HG02870 (cell line): ENCODE measurements at regions not wholly inside any gene's neighbourhood (a gene's known extent, or its start where the extent isn't known, plus 50 kb on each side); places are given as distances from the start of the nearest gene placed in this dataset.

Experiments used
- ATAC-seq: cut with Tn5 transposase; IDR thresholded peaks from one replicate; pipeline ENCODE4 v1.9.1; 2021; ENCODE audit warnings: mild to moderate bottlenecking, moderate library complexity; ENCODE audit not compliant: unreplicated experiment

DNA sequence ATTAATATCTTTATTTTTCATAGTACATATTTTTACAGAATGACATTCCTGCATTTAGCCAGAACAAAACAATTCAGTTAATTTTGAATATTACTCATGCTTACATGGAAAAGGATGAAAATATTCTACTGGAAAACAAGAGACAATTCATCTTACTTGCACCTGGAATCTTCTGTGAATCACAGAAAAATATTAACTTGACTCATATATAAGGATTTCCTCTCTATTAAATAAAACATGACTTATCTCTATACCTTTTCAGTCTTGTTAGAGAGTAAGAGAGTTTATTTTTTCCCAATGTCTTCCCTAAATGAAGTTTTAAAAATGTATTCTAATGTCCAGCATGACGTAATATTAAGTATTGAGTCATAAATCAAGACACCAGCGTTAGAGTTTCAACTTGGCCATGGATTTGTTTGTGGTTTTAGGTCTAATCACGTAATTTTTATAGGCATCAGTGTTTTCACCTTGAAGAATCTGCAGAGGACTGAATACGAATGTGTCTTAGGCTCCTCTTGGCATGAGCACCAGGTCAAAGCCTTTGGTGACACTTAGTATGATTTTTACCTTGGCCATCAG lies 445.1 kb upstream of the JAG1 start:
- ATAC-seq: no peak

DNA sequence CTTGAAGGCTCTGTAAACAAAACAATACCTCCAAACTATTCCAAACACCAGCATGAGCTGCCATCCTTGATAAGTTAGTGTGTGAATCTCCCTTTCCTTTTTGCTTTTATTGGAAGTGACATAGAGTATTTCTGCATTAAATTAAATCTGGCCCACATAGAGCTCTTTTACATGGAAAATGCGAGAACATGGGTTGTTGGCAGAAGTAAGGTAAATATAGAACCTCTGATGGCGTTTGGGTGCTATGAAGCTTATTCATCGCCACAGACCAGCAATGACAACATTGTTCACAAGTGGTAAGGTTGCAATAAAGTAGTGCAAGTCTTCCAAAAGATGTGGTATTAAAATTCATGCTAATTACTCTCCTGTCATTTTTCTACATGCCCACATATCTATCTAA lies 445.8 kb upstream of the JAG1 start:
- ATAC-seq: no peak

DNA sequence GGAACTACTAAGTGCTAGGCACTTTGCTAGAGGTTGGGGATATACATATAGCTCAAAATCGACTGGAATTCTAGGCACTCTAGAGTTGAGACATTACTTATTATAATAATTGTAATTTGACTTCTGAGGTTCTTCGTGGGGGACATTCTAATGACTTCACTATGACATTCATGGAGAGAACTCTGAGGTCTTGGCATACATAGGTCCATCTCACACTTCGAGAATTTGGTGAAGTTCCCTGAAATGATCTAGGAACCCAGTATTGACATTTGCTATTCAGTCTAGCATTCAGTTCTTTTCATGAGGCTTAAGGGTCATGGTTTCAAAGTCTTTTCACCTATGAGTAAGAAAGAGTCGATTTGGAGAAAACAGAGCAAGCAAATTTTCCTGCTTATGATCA lies 446.6 kb upstream of the JAG1 start:
- ATAC-seq: no peak

DNA sequence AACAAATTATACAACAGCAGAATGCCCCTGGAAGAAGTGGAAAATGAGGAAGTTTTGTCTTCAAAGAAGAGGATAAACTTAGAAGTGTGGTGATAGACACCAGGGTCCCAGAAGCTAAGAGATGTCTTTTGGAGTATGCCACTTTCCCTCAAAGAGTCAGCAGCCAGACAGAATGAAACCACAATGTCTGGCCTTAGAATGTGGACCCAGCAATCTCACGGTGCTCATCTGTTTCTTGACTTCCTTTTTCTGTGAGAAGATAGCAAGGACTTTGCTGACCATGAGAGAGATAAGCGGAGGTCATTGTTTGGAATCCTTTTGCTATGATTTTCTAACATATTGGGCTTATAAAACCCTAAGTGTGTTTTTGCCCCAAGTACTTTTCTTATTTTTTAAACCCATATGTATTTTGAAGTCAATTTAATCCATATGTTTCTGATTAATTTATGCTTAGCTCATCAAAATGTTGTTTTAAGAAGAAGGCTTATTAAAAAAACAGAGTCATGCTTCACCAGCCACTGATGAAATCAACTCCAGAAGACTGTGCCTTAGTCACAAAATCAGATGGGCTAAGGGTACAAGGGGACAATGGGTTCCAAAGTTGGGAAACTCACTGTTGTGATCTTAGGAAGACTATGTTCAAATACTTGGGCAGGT lies 451.2 kb upstream of the JAG1 start:
- no peak for ATAC-seq

DNA sequence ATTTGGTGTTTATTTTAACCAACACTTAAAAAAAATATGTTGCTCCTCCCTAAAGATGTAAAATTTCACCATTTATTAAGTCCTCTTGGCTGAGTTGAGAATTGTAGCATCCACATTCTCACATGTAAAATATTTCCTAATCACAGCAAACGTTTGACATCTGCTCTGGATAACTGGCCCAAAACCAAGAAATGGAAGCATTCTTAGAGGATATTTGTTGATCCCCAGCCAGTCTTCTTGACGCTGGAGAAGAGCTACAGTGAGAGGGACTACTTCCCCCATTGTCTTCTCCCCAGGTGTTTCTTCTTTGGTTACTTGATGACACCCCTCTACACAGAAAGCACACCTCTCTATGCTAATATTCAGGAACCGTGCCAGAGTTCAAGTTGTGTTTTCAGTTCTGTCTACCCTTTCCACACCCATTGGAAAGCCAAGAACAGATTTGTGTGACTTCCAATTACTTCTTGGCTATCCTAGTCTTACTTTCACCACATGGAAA lies 454.5 kb upstream of the JAG1 start:
- ATAC-seq: no peak

DNA sequence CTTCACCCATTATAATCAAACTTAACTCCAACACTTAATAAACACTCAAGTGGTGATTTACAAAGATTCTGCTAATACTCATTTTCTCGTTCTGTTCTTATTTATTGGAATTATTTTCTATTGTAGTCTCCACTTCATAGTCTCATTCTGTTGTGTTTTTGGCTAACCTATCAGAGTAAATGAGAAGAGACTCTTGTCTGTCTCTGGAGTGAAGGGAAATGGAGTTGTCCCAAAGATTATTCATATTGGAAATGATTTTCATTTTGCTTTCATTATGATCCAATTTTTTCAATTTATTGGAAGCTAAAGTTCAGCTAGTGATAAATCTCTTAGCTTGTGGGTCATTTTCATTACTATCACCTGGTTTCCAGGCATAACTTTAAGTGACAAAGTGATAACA lies 454.9 kb upstream of the JAG1 start:
- ATAC-seq: no peak

DNA sequence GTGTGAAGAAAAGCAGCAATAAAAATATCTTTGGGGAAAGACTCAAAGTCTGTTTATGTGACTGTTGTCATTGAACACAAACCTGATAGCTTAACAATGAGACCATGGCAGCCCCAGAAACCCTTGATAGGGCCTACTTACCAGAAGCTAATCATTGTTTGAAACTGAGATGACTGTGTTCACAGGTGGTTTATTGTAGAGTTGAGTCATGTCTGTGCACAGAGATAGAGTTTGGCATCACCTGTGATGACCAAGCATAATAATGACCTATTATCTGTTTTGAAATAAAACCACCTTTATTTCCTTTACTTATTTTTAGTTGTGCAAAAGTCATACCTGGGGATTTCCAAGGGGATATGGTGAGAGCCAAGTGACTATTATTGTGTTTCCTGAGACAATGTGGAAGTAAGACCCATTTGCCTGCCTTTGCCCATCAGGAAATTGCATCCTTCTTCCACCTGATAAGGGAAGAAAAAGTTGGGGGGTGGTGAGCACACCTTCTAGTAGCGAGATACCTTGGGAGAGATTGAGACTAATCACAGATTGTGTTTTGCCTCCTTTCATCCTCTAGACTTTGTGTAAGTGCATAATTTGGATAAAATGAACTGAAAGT lies 456.9 kb upstream of the JAG1 start:
- no peak for ATAC-seq

DNA sequence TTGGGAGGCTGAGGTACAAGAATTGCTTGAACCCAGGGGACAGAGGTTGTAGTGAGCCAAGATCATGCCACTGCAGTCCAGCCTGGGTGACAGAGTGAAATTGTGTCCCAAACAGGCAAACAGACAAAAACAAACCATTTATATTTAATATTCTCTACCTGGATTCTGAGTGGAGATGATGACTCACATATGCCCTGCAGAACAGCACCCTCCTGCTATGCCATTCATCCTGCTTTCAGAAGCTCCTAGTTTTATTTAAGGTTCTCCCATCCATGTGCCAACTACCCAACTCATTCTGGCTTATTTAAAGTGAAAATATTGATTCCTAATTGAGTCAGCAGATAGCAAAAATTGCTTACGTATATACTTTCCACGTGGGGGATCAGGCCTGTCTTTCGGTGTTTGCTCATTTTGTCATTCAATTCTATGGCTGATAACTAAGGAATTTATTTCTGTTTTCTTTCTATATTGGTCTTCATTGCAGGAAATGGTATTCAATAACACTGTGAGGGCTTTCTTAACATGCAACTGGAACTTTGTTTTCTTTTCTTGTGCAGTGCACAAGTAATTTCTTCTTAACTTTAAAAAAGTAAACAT lies 459.1 kb upstream of the JAG1 start:
- no peak for ATAC-seq

DNA sequence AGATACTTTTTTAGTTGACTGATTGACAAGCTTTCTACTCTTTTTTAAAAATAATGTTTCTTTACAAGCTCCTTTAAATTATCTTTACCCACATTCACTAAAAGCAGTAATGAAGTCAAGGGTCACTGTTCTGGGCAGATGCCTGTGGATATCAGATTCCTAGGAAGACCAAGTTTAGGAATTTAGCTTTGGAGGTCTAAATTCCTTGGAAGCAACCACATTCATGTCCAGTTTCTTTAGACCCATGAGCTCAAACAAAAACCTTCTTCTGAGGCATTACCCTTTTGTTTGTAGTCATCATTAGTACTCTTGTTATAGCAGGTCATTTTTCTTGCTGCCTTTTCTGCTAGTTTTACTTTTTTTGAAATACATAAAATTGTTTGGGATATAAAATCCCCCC lies 462.9 kb upstream of the JAG1 start:
- no peak for ATAC-seq

DNA sequence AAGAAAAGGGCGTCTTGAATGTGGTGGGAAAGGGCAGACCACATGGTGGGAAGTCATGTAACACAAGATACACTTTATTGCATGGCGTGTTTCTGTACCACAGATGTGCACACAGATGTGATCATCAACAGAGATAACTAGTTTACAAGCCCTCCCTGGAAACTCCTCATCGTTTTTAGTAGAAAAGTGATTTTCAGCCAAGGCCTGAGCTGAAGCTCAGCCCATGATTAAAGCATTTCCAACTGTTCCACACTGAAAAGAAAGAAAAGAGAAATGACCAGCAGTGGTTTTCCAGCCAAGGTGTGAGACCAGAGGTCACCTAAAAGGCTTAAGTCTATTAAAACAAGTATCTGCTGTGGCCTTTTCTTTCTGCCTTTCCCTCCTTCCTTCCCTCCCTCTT lies 463.9 kb upstream of the JAG1 start:
- no peak for ATAC-seq

DNA sequence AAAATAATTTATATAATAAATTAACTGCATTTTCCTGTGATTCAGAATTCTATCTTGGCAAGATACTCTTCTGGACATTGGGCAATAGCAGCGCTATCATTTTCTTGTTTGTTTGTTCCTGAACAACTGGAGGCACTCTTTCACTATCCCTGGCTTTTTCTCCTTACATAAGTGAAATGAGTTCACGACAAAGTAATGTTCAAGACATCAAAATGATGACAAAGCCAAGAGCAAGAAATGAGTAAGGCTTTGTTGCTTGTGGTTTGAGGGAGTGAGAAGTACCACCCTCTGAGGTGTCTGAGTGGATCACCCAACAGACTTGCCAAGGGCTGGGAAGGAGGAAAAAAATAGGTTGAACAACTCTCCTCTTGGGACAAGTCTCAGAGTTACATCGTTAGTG lies 466.6 kb upstream of the JAG1 start:
- no peak for ATAC-seq

DNA sequence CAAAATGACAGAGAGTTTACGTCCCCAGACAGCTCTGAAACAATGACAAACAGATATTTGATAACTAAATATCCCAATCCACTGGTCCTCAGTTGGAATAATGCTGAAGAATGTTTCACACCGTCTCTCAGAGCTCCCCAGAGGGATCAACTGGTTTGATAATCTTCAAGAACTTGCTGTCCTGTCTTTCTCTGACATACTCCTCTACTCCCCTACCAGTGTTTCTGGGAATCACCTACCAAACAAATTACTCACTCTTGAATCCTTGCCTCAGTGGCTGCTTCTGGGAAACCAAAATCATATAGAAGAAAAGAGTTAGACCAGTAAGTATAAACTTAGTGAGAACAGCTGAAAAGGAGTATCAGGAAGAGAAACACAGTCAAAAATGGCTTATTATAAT lies 469.7 kb upstream of the JAG1 start:
- no peak for ATAC-seq

DNA sequence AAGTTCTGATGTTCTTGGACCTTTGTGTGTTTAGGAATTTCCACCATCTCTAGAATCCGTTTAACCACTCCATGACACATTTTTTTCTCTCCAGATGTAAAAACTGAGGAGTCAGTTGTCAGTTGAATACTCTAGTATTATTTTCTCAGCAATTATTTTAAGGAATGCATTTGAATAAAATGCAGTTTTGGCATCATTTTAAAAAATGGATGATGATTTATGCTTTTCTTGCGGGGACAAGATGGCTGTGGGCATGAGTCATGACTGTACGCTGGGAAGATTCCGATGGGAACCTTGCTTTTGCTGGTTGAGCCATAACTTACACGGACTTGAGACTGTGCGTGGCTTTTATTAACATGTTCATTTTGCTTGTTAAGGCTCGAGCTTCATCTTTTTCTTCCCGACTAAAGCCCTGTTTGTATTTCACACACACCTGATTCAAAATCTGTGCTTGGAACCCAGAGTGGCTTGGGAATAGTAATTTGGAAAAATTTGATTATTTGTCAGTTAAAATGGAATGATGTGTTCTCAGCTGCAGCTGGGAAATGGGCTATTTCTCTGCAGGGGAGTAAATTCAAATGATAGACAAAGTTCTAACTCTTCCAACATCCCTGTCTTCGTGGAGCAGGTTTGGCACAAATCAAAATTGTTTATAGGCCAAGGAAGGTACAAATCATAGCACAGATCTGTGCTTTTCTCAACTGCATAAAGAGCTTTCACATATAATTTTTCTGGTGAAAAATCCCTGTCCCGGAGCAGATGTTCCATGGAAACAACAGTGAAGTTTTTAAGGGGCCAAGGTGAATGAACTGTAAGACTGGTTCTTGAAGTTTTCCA lies 470.5 kb upstream of the JAG1 start:
- no peak for ATAC-seq

DNA sequence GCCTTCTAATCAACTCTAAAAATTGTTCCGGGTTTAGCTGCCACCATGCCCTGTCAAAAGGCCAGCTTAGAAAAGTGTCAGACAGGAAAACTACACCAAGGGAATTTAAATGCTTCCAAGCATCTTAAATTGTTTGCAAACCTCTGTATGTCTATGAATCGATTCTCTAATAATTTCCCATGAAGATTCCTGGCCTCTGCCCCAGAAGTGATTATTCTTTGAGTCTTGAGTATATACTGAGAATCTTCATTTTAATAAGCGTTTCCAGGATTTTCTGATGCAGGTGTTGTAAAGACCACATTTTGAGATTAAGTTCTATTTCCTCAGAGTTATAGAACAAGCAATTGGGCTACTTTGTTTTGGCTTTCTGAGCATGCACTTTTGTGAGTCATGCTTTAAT lies 471.8 kb upstream of the JAG1 start:
- no peak for ATAC-seq

DNA sequence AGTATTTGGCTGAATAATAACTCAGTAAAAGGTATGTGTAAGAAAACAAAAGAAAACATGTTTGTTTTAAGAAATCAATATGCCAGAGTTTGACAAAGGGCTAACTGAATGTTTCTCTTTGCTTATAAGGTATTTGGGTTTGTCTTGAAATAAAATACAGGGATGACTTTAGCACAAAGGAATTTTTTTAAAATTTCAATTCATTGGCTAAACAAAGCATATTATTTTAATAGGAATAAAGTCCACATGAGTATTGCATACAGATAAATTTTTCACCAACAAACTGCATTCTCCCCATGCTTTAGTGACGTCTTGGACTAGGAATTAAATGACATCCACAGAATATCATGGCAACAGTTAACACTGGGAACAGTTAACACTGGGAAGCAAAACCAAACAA lies 480.0 kb upstream of the JAG1 start:
- ATAC-seq: no peak

DNA sequence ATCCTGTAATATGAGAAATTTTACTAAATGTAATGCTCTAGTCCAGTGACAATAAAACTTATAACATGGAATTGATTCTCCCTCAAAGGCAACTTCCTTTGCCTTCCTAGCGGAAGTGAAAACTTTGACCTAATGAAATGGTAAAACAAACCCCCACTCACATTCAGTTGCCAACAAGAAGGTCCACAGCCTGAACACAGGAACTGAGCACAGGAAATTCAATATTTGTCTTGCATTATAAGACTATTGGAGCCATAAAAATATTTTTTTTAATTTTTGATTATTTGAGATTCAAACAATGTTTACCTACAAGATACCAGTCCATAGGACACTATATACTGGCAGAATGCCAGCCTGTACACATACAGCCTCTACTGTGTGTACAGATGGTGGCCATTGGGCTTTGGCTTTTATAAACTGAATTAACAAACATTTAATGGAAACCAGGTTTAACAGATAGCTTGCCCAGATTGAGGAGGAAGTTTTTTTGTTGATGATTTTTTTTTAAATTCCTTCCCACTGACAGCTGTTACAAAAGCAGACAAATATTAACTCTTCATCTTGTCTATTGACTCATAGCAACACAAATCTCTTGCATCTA lies 481.5 kb upstream of the JAG1 start:
- no peak for ATAC-seq

DNA sequence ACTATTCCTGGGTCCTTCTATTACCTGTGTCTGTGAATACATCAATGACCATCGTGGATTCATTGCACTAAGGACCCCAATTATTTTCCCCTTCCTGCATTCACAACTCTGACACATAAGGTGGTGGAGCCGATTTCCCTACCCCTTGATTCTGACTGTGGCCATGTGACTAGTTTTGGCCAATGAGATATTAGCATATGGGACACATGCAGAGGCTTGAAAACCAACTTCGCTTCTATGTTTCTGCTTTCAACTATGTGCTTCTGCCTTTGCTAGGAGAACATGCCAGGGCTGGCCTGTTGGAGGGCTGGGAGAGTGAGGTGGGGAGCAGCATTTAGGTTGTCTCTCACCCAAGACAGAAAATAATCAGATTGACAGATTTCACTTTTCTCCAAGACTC lies 483.1 kb upstream of the JAG1 start:
- no peak for ATAC-seq

DNA sequence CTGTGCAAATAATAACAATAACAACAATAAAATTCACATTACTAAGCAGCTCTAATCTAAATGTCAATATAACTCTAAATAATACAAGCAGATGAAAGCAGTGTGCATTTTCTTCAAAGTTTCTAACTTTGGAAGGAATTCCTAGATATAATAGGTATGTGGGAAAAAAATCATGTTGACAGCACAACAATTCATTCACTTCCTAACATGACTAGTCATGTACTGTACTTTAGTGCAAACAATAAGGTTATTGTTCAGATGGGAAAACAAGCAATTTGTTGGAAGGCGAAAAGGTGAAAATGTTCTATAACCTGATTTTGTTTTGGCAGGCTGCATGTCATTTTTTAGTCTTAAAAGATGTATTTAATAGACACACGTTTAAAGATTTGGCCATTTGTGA lies 484.3 kb upstream of the JAG1 start:
- no peak for ATAC-seq

DNA sequence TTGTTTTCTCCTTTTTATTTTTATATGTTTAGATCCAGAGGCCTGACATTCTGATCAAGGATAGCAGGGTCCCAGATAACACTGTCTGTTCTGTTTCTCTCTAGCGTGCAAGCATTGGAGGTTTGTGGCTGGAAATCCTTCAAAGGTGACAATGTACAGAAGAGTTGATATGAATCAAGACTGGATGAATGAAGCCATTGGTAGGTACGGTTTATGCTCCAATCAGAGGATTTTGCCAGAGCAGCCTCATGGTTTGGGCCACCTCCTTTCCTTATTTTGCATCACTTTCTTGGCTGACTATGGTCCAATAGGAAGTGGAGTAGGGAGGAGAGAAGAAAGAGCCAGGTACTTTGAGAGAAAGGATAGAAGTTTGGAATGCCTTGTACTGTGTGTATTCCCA lies 484.8 kb upstream of the JAG1 start:
- ATAC-seq: no peak

DNA sequence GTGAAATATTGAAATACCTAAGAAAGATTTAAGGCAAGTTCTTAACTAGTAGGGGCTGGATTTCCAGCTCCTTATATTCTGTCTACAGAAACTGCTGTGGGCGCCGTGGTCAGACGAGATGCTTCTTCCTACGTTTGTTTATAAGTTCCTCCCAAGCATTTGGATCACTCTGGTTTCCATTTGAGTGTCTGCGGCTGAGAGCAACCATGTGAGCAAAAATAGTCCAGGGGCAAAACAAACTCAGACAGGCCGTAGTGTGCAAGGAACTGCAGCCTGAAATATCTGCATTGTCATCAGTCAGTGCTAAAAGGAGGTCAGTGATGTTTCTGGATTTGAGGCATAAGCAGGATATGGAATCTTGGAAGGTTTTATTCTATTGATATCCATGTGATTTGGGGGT lies 485.9 kb upstream of the JAG1 start:
- ATAC-seq: no peak
